ENCODE measurements at regions not wholly inside any gene's neighbourhood (a gene's known extent, or its start where the extent isn't known, plus 50 kb on each side); places are given as distances from the start of the nearest gene placed in this dataset.

DNA sequence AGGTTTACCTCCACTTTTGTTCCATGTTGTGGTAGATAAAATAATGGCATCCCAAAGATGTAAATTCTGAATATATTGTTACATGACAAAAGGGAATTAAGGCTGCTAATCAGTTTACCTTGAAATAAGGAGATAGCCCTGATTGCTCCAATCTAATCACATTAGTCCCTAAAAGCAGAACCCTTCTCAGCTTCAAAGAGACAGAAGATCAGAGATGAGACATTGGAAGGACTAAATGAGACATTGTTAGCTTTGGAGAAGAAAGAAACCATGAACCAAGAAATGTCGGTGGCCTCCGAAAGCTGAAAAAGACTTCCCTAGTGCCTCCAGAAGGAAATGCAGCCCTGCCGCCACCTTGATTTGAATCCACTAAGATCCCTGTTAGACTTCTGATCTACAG is 82.8 kb upstream of the PARP8 start:
- TF ChIP-seq, protein P1, sequence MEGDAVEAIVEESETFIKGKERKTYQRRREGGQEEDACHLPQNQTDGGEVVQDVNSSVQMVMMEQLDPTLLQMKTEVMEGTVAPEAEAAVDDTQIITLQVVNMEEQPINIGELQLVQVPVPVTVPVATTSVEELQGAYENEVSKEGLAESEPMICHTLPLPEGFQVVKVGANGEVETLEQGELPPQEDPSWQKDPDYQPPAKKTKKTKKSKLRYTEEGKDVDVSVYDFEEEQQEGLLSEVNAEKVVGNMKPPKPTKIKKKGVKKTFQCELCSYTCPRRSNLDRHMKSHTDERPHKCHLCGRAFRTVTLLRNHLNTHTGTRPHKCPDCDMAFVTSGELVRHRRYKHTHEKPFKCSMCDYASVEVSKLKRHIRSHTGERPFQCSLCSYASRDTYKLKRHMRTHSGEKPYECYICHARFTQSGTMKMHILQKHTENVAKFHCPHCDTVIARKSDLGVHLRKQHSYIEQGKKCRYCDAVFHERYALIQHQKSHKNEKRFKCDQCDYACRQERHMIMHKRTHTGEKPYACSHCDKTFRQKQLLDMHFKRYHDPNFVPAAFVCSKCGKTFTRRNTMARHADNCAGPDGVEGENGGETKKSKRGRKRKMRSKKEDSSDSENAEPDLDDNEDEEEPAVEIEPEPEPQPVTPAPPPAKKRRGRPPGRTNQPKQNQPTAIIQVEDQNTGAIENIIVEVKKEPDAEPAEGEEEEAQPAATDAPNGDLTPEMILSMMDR (IDR thresholded peaks at IDR 0.05; ENCODE audit: poor library complexity, severe bottlenecking) = no peak
- TF ChIP-seq POLR2AphosphoS5 (IDR thresholded peaks at IDR 0.05) (no peak), TAF1 (IDR thresholded peaks at IDR 0.05; ENCODE audit: low read depth) (no peak)

Data from neural cell (in vitro differentiated cells).